Skeletal muscle cell (primary cell): ENCODE measurements at regions not wholly inside any gene's neighbourhood (a gene's known extent, or its start where the extent isn't known, plus 50 kb on each side); places are given as distances from the start of the nearest gene placed in this dataset.
A peak's percentile ranks its signal among the peaks of the same experiment; 100 is the strongest.
"Not testable (repeated sequence)": the region's sequence is repeated elsewhere in the genome, so short reads cannot be mapped to it uniquely, and the experiment has no call there.

Experiments
- DNase-seq: peaks from one replicate; pipeline ENCODE4 v3.0.0-alpha.2; 2010; ENCODE audit warnings: low read depth
- H3K4me3 ChIP-seq: 2 replicates; pipeline ENCODE4 v1.5.1; 2011; ENCODE audit warnings: low read depth, mild to moderate bottlenecking, control low read depth, low read length, moderate library complexity

- H3K4me3 ChIP-seq: no peak overlapping the region
- DNase-seq: no peak
Observed at GRCh38 chr4:188623314-188623854, 484.1 kb downstream of the TRIML1 start.

DNA sequence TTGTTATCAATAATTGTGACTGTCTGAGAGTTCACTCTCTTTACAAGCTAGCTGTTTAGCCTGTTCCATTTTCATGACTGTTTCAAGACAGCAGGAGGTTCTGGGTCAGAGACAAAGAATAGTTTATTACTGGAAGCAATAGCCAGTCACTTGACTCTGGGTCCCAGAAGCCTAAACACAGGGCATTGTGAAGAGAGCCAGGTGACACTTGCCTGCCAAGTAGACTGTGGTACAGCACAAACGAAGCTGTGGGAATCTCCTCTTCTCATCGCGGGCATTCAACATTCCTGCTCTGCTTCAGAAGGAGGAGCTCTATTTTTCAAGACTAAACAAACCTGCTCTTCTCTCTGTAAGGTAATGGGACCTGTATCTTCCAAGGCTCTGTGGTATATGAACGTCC is 485.1 kb downstream of the TRIML1 start:
- no peak overlapping the region for H3K4me3 ChIP-seq
- no peak for DNase-seq

DNA sequence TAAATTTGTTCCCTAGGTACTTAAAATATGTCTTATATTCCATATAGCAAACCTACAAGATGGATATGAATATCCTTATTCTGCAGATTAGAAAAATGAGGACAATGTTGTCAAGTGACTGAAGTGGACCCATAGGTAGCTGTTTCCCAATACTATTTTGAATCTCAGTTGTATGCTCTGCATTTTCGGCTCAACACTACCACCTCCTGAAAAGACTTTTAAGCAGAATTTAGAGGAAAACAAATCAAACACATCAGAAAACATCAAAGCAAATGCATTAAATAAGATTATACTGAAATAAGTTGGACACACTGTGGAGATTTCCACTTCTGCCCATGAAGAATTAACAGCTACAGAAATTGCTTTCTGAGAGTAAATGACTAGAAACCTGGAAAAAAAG is 488.7 kb downstream of the TRIML1 start:
- no peak overlapping the region for H3K4me3 ChIP-seq
- DNase-seq: no peak

DNA sequence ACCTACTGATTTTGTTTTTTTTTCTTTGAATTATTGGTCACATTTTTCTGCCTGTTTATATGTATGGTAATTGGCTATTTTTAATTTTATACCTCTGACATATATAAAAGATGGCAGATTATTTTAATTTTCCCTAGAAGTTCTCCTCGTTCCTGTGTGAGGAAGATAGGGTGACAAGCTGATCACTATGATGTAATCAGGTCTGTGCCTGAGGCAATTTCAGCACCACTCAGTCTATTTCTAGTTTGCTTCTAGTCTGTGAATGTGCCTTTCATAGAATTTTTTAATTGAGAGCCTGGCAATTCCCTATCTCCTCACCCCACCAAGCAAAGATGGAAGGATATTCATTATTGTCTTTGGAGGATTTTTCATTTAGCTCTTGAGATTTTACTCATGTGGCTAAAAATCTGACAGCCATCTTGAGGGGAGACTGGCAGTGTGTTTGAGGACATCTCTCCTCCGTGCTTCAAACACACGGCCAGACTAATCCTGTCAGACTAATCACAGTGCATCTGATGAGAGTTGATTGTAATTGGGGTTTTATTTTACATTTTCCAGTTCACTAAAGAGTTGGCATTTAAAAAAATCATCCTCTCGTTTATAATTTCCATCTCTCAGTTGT is 500.3 kb downstream of the TRIML1 start:
- no peak overlapping the region for H3K4me3 ChIP-seq
- DNase-seq: no peak

DNA sequence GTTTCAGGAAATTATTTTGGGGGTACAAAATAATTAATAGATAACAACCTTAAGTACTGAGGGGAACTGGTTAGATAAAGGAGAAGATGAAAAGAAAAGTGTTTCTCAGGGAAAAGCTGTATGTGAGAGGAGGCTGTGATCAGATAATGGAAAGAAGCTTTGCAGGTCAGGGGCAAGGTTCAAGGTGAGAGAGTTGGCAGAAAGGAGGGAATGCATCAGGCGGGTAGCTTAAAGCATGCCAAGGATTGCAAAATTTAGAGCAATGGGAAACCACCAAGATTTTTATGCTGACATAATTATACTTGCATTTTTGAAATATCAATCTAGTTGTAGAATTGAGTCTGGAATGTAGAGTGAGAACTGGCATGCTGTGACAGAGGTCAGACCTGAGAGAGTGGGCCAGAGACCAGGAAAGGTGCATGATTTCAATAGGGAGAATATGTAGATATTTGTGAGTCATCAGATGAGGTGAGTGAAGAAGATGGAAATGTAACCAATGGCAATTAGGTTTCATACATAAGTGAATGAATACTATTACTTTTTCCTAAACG is 508.7 kb downstream of the TRIML1 start:
- no peak overlapping the region for H3K4me3 ChIP-seq
- no peak for DNase-seq

GRCh38 chr4:188649635-188650034 is 510.4 kb downstream of the TRIML1 start:
- no peak overlapping the region for H3K4me3 ChIP-seq
- no peak for DNase-seq

DNA sequence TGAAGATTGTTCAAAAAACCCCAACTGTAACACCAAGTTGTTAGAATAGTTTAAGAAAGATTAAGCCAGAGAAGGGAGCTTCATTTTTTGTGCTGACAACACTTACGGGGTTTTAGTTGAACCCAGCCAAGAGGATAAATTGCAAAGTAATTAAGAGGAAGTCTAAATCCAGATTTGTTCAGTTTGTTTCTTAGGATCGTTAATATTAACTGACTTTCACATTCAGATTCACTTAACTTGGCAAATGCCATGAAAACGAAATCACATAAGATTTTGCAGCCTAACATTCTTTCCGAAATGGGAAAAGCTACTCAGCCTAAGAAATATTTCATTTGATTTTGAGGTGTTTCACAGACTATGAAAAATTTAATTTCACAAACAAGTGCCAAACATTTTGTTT is 511.3 kb downstream of the TRIML1 start:
- no peak for DNase-seq
- no peak overlapping the region for H3K4me3 ChIP-seq

GRCh38 chr4:188657365-188657764 is 518.1 kb downstream of the TRIML1 start:
- no peak for DNase-seq
- no peak overlapping the region for H3K4me3 ChIP-seq

- no peak for DNase-seq
- H3K4me3 ChIP-seq: no peak overlapping the region
Observed at GRCh38 chr4:188658958-188659522, 519.8 kb downstream of the TRIML1 start.

- peak; percentile 7 for DNase-seq
- no peak overlapping the region for H3K4me3 ChIP-seq
Observed at GRCh38 chr4:188660796-188661195, 521.6 kb downstream of the TRIML1 start.

- no peak overlapping the region for H3K4me3 ChIP-seq
- DNase-seq: no peak
Observed at GRCh38 chr4:188661502-188661901, 522.3 kb downstream of the TRIML1 start.

DNA sequence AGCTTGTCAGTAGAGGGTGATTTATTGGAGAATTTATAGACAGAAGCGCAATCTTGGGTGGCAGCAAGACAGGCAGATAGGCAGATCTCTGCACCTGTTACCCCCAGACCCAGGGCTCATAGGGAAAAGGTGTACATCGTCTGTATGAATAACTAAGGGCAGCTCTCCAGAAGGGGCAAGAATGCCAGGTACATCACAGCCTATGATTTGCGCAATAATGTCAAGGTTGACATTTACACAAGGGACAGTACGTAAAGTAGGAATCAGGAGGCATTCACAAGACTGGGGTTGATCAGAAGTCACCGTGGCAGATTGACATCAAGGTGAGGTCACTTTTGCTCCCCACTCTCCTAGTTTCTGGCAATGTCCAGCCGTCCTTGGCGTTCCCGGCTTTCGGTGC is 524.1 kb downstream of the TRIML1 start:
- DNase-seq: no peak
- no peak overlapping the region for H3K4me3 ChIP-seq

- no peak overlapping the region for H3K4me3 ChIP-seq
- no peak for DNase-seq
Observed at GRCh38 chr4:188665491-188666457, 526.5 kb downstream of the TRIML1 start.

DNA sequence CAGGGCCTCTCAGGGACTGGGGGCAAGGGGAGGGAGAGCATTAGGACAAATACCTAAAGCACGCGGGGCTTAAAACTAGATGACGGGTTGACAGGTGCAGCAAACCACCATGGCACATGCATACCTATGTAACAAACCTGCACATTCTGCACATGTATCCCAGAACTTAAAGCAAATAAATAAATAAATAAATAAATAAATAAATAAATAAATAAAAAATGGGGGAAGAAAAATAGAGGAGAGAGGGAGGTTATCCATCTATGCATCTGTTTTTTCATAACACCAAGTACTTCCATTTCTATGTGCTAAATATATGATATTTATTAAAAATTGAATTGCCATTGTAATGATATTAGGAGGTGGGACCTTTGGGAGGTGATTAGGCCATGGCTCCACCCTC is 539.5 kb downstream of the TRIML1 start:
- DNase-seq, H3K4me3 ChIP-seq: not testable (repeated sequence)

DNA sequence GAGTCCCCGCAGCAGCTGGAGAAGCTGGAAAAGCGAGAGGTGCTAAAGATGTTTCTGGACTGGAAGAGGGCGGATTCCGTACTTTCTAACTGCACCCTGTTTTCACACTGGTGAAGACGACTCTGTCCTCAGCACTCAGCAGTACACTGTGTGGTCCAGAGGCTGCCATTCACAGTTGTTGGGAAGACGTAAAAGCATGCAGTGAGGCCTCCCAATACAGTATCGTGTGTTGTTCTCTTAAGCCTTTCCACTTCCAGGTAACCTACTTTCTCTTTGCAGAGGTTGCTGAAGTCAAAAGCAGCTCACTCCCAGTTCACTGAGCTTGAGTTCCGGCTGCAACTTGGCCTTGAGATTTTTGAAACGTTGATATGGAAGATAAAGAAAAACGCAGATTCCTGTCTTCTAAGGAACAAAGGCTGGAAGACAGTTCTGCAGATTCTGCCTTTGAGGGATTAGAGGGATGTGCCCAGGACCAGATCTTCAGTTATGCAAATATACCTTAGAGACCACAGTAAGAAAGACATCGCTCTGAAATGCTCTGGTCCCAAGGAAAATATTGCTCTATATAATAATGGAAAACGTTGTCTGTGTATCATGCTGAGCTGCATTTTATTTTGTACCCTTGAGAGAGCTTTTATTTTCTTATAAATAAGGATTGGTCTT is 540.9 kb downstream of the TRIML1 start:
- DNase-seq: no peak
- H3K4me3 ChIP-seq: no peak overlapping the region

- no peak overlapping the region for H3K4me3 ChIP-seq
- no peak for DNase-seq
Observed at GRCh38 chr4:188680667-188681063, 541.4 kb downstream of the TRIML1 start.

DNA sequence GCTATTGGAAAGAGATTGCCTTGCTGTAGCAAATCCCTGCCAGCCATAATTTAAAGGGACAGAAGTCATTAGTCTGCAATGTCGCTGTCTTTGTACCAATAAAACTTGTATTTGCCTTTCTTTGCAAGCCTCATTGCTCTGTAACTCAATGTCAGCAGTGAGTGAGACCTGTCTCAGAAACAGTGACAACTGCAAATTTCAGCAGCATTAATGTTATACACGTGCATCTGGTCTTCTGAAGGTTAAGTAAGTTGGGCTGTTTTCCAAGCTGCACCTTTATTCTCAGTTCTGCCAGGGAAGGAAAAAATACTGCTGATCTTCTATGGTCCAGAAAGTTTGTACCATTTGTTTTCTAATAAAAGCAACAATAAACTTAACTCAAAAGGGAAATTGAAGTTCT is 543.1 kb downstream of the TRIML1 start:
- no peak overlapping the region for H3K4me3 ChIP-seq
- no peak for DNase-seq

DNA sequence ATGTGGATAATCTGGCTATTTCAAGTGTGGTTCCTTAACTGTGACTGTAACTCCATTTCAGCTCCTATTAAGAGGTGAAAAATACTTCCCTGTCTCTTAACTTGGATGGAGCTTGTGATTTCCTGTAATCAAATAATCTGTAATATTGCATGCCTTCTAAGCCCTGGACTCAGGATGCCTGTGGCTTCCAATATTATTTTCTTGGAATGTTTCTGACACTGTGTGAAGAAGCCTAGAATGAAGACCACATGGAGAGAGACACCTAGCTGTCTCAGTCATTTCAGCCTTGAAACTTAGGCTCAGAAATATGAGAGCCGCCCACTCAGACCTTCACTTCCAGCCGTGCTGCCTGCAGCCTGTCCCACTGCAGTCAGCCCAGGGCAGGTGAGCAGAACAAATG is 544.3 kb downstream of the TRIML1 start:
- no peak overlapping the region for H3K4me3 ChIP-seq
- no peak for DNase-seq

GRCh38 chr4:188688956-188689355 is 549.7 kb downstream of the TRIML1 start:
- H3K4me3 ChIP-seq: no peak overlapping the region

DNA sequence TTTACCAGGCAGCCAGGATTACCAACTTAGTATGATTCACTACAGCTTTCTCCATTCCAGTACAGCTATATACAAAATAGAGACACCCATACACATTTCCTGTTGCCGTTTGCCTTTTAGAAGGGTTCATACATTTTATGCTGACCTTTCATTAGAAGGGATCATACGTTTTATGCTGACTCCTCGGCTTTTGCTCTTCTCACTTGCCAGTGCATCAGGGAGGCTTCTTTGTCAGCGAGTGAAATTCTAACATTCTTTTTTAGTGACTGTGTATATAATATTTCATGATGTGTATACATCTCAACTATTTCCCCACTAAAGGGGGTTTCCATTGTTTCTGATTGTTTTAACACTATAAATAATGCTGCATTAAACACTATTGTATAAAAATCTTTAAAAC is 552.6 kb downstream of the TRIML1 start:
- H3K4me3 ChIP-seq: no peak overlapping the region
- DNase-seq: peak; percentile 30

More at GRCh38 chr4:188688956-188689355, 549.7 kb downstream of the TRIML1 start:
- DNase-seq: no peak
